ENCODE measurements at regions not wholly inside any gene's neighbourhood (a gene's known extent, or its start where the extent isn't known, plus 50 kb on each side); places are given as distances from the start of the nearest gene placed in this dataset.
A peak's percentile ranks its signal among the peaks of the same experiment; 100 is the strongest.

- no peak for DNase-seq
These were observed 97.8 kb upstream of the SEC61G start for GRCh38 chr7:54856856-54857255.

GRCh38 chr7:54857294-54857693 is 98.3 kb upstream of the SEC61G start:
- no peak for DNase-seq

- DNase-seq: peak; percentile 45
These were observed 99.1 kb upstream of the SEC61G start for GRCh38 chr7:54858008-54858692.

GRCh38 chr7:54859066-54859465 is 100.1 kb upstream of the SEC61G start:
- no peak for DNase-seq

GRCh38 chr7:54859545-54859944 is 100.5 kb upstream of the SEC61G start:
- DNase-seq: no peak

- DNase-seq: no peak
These were observed 101.2 kb upstream of the SEC61G start for GRCh38 chr7:54860003-54860775.

- no peak for DNase-seq
These were observed 101.8 kb upstream of the SEC61G start for GRCh38 chr7:54860843-54861242.

- peak; percentile 96 for DNase-seq
These were observed 105.7 kb upstream of the SEC61G start for GRCh38 chr7:54864663-54865062.

- no peak for DNase-seq
These were observed 110.5 kb upstream of the SEC61G start for GRCh38 chr7:54869523-54869922.

- no peak for DNase-seq
These were observed 115.8 kb upstream of the SEC61G start for GRCh38 chr7:54874804-54875203.

- no peak for DNase-seq
These were observed 118.7 kb upstream of the SEC61G start for GRCh38 chr7:54877683-54878082.

GRCh38 chr7:54878339-54878738 is 119.3 kb upstream of the SEC61G start:
- DNase-seq: no peak

- no peak for DNase-seq
These were observed 120.8 kb upstream of the SEC61G start for GRCh38 chr7:54879776-54880175.

- DNase-seq: no peak
These were observed 121.4 kb upstream of the SEC61G start for GRCh38 chr7:54880326-54880989.

GRCh38 chr7:54881816-54882520 is 123.0 kb upstream of the SEC61G start:
- DNase-seq: no peak

GRCh38 chr7:54882694-54883093 is 123.7 kb upstream of the SEC61G start:
- DNase-seq: no peak

- DNase-seq: no peak
These were observed 124.6 kb upstream of the SEC61G start for GRCh38 chr7:54883576-54883975.

GRCh38 chr7:54885285-54885684 is 126.3 kb upstream of the SEC61G start:
- no peak for DNase-seq

- DNase-seq: no peak
These were observed 129.2 kb upstream of the SEC61G start for GRCh38 chr7:54888067-54888733.

- DNase-seq: no peak
These were observed 129.7 kb upstream of the SEC61G start for GRCh38 chr7:54888734-54889082.

- DNase-seq: no peak
These were observed 120.9 kb upstream of the EGFR start for GRCh38 chr7:54897891-54898290.

GRCh38 chr7:54898659-54899340 is 120.0 kb upstream of the EGFR start:
- DNase-seq: no peak
